ENCODE measurements at regions not wholly inside any gene's neighbourhood (a gene's known extent, or its start where the extent isn't known, plus 50 kb on each side); places are given as distances from the start of the nearest gene placed in this dataset.

GRCh38 chr10:123952099-123952498, 60.5 kb upstream of the CPXM2 start:
- no peak for TF ChIP-seq CTCF (IDR thresholded peaks at IDR 0.05)
- no peak for TF ChIP-seq CHD4 (IDR thresholded peaks at IDR 0.05; ENCODE audit: borderline replicate concordance)
- TF ChIP-seq ZC3H11A (IDR thresholded peaks at IDR 0.05): no peak
- no peak for TF ChIP-seq HES2 (IDR thresholded peaks at IDR 0.05)
- TF ChIP-seq CEBPB (IDR thresholded peaks at IDR 0.05): no peak
- no peak for TF ChIP-seq REST (IDR thresholded peaks at IDR 0.05)
